Sigmoid colon (tissue), 6 donors: ENCODE measurements at regions not wholly inside any gene's neighbourhood (a gene's known extent, or its start where the extent isn't known, plus 50 kb on each side); places are given as distances from the start of the nearest gene placed in this dataset.

Source experiments
- DNase-seq: peaks from one replicate; pipeline ENCODE4 v3.0.0-alpha.2; 2019
- H3K27ac ChIP-seq, 4 donors: fragments of 200-600 bp; sonication (generic); one replicate each; pipeline ENCODE4 v1.5.1; 2016 to 2019; ENCODE audit warnings: mild to moderate bottlenecking in 1 of 4
- H3K27me3 ChIP-seq, 3 donors: fragments of 200-600 bp; sonication (generic); one replicate each; pipeline ENCODE4 v1.5.1; 2019; ENCODE audit warnings: mild to moderate bottlenecking in 1 of 3
- H3K36me3 ChIP-seq, 4 donors: fragments of 200-600 bp; sonication (generic); one replicate each; pipeline ENCODE4 v1.5.1; 2016 to 2019
- H3K4me1 ChIP-seq, 4 donors: fragments of 200-600 bp; sonication (generic); one replicate each; pipeline ENCODE4 v1.5.1; 2017 to 2019
- H3K4me3 ChIP-seq, 4 donors: fragments of 200-600 bp; sonication (generic); one replicate each; pipeline ENCODE4 v1.5.1; 2017 to 2019; ENCODE audit warnings: mild to moderate bottlenecking in 2 of 4, moderate library complexity in 1 of 4
- H3K9me3 ChIP-seq, 4 donors: fragments of 200-600 bp in 3 of 4; sonication (generic) in 3 of 4; one replicate each; pipeline versions ENCODE4 v1.5.1 to v1.6.1; 2013 to 2019
- EP300 ChIP-seq, 4 donors: sonication (generic); formaldehyde crosslinking; IDR thresholded peaks; one replicate each; pipeline ENCODE4 v1.6.1; 2017; ENCODE audit warnings: antibody characterized with exemption in 4 of 4
- POLR2A ChIP-seq, 2 donors: fragments of 450-650 bp; IDR thresholded peaks; one replicate each; pipeline ENCODE4 v1.6.1; 2016; ENCODE audit warnings: antibody characterized with exemption in 2 of 2, mild to moderate bottlenecking in 2 of 2, moderate library complexity in 2 of 2
- POLR2AphosphoS5 ChIP-seq, 4 donors: sonication (generic); formaldehyde crosslinking; IDR thresholded peaks; one replicate each; pipeline ENCODE4 v1.6.1; 2017; ENCODE audit warnings: antibody characterized with exemption in 4 of 4
- WGBS, 2 donors: extraction: QIAGEN DNeasy Blood & Tissue Kit; methylation state at CpG; one replicate each; pipeline ENCODE4 v1.1.7; 2013; 5-methylcytosine and 5-hydroxymethylcytosine counted together
- intact Hi-C: fragments of 100-400 bp; cut with DNase I; formaldehyde crosslinking; loops from one replicate; pipeline ENCODE4 v1.15.1; 2023
- TF ChIP-seq, protein P1 (sequence below), 4 experiments: fragments of 450-650 bp in 3 of 4; fragments of 200-600 bp in 1 of 4; IDR thresholded peaks; one replicate each; pipeline ENCODE4 v1.5.1; 2016 to 2019; ENCODE audit warnings: antibody characterized with exemption in 4 of 4, mild to moderate bottlenecking in 3 of 4, moderate library complexity in 2 of 4
- donor health status: healthy with polysubstance abuse.
- donor health status: healthy.

DNA sequence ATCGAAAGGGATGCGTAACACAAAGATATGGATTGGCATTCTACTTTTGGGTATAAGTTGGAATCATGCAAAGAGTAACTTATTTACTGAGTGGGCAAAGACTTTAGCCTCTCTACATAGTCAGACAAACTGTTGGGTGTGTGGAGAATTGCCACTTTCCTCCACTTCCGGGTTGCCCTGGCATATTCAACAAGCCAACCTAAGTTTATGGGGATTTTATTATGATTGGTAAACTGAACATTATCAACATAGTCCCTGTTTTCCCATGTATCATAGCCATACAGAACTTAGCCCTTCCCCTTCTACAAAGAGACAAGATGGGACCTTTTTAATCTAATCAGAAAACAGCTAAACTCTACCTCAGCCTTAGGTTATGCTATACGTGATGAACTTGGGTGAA is 121.6 kb downstream of the AGTR2 start:
- intact Hi-C loops = no loop called here
- TF ChIP-seq POLR2AphosphoS5 (IDR thresholded peaks at IDR 0.05) = no peak
- TF ChIP-seq, protein P1, sequence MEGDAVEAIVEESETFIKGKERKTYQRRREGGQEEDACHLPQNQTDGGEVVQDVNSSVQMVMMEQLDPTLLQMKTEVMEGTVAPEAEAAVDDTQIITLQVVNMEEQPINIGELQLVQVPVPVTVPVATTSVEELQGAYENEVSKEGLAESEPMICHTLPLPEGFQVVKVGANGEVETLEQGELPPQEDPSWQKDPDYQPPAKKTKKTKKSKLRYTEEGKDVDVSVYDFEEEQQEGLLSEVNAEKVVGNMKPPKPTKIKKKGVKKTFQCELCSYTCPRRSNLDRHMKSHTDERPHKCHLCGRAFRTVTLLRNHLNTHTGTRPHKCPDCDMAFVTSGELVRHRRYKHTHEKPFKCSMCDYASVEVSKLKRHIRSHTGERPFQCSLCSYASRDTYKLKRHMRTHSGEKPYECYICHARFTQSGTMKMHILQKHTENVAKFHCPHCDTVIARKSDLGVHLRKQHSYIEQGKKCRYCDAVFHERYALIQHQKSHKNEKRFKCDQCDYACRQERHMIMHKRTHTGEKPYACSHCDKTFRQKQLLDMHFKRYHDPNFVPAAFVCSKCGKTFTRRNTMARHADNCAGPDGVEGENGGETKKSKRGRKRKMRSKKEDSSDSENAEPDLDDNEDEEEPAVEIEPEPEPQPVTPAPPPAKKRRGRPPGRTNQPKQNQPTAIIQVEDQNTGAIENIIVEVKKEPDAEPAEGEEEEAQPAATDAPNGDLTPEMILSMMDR (IDR thresholded peaks at IDR 0.05) = no peak
- TF ChIP-seq EP300 (IDR thresholded peaks at IDR 0.05) = no peak
- no peak for TF ChIP-seq POLR2A (IDR thresholded peaks at IDR 0.05)
- Histone ChIP-seq H3K4me1 (no peaks in the 10 kb centered on the region), H3K9me3 (no peaks in the 10 kb centered on the region), H3K27ac (no peak overlapping the region), H3K4me3 (no peak overlapping the region), H3K27me3 (no peaks in the 10 kb centered on the region), H3K36me3 (no peaks in the 10 kb centered on the region)
- 62 to 82% methylated on average over 4 of the region's 4 CpGs for WGBS, 2 donors
- DNase-seq = no peak

DNA sequence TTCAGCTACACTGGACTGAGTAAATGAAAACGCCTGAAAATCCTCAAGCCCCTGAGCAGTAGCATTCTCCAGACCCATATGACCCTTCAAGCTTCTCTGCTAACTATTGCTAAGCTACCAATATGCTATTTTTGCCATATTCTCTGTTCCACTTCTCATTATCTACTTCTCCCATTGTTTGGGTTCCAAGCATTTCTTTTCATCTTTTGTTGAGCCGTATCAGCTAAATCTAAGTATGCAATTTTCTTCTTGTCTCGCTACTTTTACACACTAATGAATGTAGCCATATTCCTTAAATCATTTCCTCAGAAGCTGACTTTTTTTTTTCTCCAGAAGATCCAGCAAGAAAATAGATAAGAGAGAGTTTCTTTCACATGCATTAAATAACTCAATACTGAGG is 128.4 kb downstream of the AGTR2 start:
- Histone ChIP-seq H3K27me3 (no peaks in the 10 kb centered on the region), H3K4me1 (no peaks in the 10 kb centered on the region), H3K27ac (no peak overlapping the region), H3K4me3 (no peak overlapping the region), H3K36me3 (no peaks in the 10 kb centered on the region), H3K9me3 (no peaks in the 10 kb centered on the region)
- no peak for DNase-seq
- 86 to 88% methylated on average over 3 of the region's 3 CpGs for WGBS, 2 donors
- intact Hi-C loops = no loop called here
- TF ChIP-seq EP300 (IDR thresholded peaks at IDR 0.05) (no peak), POLR2AphosphoS5 (IDR thresholded peaks at IDR 0.05) (no peak), POLR2A (IDR thresholded peaks at IDR 0.05) (no peak)
- TF ChIP-seq, protein P1 (IDR thresholded peaks at IDR 0.05) = no peak

DNA sequence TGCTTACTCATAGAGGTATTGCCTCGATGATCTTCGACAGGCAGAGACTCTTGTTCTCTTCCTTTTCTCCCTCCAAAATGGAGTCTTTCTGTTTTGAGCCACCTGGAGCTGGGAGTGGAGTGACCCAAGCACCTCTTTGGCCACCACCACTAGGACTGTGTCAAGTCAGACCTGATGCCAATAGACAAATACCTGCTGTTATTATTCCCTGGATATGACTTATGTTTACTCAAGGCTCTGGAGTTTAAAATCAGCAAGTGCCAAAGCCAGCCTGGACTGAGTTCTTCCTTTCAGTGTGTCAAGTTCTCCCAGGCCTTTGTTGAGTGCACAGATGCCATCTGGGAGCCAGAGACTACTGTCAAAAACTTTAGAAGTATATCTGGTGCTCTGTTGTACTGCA is 130.2 kb upstream of the SLC6A14 start:
- DNase-seq = no peak
- whole genome bisulfite sequencing, 2 donors = 79 to 87% methylated on average over 2 of the region's 2 CpGs
- Histone ChIP-seq H3K27ac (no peak overlapping the region), H3K4me3 (no peak overlapping the region), H3K27me3 (no peaks in the 10 kb centered on the region), H3K36me3 (no peaks in the 10 kb centered on the region), H3K4me1 (no peaks in the 10 kb centered on the region), H3K9me3 (no peaks in the 10 kb centered on the region)
- intact Hi-C loops = no loop called here
- TF ChIP-seq POLR2A (IDR thresholded peaks at IDR 0.05) (no peak), POLR2AphosphoS5 (IDR thresholded peaks at IDR 0.05) (no peak), EP300 (IDR thresholded peaks at IDR 0.05) (no peak)
- TF ChIP-seq, protein P1 (IDR thresholded peaks at IDR 0.05) = no peak

DNA sequence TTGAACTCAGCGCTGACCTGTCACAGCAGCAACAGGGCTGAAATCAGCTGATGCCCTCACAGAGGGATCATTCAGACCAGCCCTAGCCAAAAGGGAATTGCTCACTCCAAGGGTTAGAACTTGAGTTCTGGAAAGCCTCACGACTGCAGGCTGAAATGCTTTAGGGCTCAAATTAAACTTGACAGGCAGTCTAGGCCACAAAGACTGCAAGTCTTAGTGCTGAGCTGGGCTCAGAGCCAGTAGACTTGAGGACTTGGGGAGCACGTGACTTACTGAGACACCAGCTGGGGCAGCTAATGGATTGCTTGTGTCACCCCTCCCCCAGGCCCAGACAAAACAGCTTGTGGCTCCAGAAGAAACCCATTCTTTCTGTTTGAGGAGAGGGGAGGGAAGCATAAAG is 119.0 kb upstream of the SLC6A14 start:
- Histone ChIP-seq H3K27me3 (no peaks in the 10 kb centered on the region), H3K36me3 (no peaks in the 10 kb centered on the region), H3K9me3 (no peaks in the 10 kb centered on the region), H3K27ac (no peak overlapping the region), H3K4me1 (peaks cover 0 to 6% (median 2%) of the 10 kb centered on the region in 4 donors), H3K4me3 (no peak overlapping the region)
- intact Hi-C loops = no loop called here
- 57 to 60% methylated on average over 3 of the region's 3 CpGs for WGBS, 2 donors
- TF ChIP-seq, protein P1 (IDR thresholded peaks at IDR 0.05) = no peak
- peak in 1 of 4 donors; percentile 30 for TF ChIP-seq POLR2AphosphoS5 (IDR thresholded peaks at IDR 0.05)
- DNase-seq = peak; percentile 73

DNA sequence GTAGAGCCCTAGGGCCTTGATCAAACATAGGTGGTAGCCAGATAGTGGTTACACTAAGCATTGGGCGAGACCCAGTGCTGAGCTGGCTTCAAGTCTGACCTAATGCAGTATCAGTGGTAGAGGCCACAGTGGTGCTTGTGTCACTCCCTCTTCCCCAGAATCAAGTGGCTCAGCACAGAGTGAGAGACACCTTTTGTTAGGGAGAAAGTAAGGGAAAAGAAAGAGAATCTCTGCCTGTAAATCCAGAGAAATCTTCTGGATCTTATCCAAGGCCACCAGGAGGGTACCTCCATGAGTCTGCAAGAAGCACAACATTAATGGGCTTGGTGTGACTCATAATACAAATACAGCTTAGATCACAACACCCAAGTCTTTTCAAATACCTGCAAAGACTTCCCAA is 117.7 kb upstream of the SLC6A14 start:
- Histone ChIP-seq H3K9me3 (no peaks in the 10 kb centered on the region), H3K4me3 (no peak overlapping the region), H3K27me3 (no peaks in the 10 kb centered on the region), H3K36me3 (no peaks in the 10 kb centered on the region), H3K4me1 (peaks cover 0 to 6% (median 2%) of the 10 kb centered on the region in 4 donors), H3K27ac (no peak overlapping the region)
- intact Hi-C loops = no loop called here
- WGBS, 2 donors = 91 to 93% methylated on average over 1 of the region's 1 CpG
- DNase-seq = no peak
- TF ChIP-seq EP300 (IDR thresholded peaks at IDR 0.05) = no peak
- TF ChIP-seq, protein P1 (IDR thresholded peaks at IDR 0.05) = no peak
- no peak for TF ChIP-seq POLR2A (IDR thresholded peaks at IDR 0.05)
